ENCODE measurements at regions not wholly inside any gene's neighbourhood (a gene's known extent, or its start where the extent isn't known, plus 50 kb on each side); places are given as distances from the start of the nearest gene placed in this dataset.
"Not testable (repeated sequence)": the region's sequence is repeated elsewhere in the genome, so short reads cannot be mapped to it uniquely, and the experiment has no call there.

DNA sequence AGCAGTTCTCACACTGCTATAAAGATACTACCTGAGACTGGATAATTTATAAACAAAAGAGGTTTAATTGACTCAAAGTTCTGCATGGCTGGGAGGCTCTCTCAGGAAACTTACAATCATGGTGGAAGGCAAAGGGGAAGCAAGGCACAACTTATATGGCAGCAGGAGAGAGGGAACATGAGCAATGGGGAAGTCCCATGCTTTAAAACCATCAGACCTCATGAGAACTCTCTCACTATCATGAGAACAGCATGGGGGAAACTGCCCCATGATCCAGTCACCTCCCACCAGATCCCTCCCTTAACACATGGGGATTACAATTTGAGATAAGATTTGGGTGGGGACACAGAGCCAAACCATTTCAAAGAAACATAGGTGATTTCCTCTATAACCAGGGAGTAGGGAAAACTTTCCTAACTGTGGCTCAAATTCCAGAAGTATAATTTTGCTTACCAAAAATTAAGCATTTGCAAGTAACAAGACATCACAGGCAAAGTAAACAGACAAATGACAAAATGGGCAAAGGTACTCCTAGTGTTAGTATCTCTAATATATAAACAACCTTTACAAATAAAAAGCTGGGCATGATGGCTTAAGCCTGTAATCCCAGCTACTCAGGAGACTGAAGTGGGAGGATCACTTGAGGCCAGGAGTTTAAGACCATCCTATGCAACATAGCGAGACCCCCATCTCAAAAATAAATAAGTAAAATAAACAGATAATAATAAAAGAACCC lies 88.0 kb downstream of the KBTBD2 start:
- H3K36me3 Mint-ChIP-seq, result no peaks in the 10 kb centered on the region
- ATAC-seq (no peak), DNase-seq (no peak)
- H3K4me3 Mint-ChIP-seq, result no peak overlapping the region
- intact Hi-C loops (cut with micrococcal nuclease), result no loop called here
- H3K4me1 Mint-ChIP-seq, result no peaks in the 10 kb centered on the region
- no peaks in the 10 kb centered on the region for H3K27me3 ChIP-seq (ENCODE audit: control insufficient read depth, insufficient read depth, low read length)
- no peak overlapping the region for H3K27ac Mint-ChIP-seq
- no peaks in the 10 kb centered on the region for H3K4me1 ChIP-seq (ENCODE audit: control insufficient read depth, insufficient read depth, low read length)
- H3K36me3 ChIP-seq (ENCODE audit: control insufficient read depth, insufficient read depth, low read length), result no peaks in the 10 kb centered on the region
- H3K9me3 ChIP-seq (ENCODE audit: control insufficient read depth, insufficient read depth, low read length), result peaks cover 9% of the 10 kb centered on the region
- no peak overlapping the region for H3K27ac ChIP-seq (ENCODE audit: low read length)
- no peak overlapping the region for H3K4me3 ChIP-seq (ENCODE audit: low read length)
- peaks cover 0 to 3% of the 10 kb centered on the region in 2 donors for H3K27me3 Mint-ChIP-seq (ENCODE audit: low read depth in 2 of 2)
- TF ChIP-seq, protein P1, sequence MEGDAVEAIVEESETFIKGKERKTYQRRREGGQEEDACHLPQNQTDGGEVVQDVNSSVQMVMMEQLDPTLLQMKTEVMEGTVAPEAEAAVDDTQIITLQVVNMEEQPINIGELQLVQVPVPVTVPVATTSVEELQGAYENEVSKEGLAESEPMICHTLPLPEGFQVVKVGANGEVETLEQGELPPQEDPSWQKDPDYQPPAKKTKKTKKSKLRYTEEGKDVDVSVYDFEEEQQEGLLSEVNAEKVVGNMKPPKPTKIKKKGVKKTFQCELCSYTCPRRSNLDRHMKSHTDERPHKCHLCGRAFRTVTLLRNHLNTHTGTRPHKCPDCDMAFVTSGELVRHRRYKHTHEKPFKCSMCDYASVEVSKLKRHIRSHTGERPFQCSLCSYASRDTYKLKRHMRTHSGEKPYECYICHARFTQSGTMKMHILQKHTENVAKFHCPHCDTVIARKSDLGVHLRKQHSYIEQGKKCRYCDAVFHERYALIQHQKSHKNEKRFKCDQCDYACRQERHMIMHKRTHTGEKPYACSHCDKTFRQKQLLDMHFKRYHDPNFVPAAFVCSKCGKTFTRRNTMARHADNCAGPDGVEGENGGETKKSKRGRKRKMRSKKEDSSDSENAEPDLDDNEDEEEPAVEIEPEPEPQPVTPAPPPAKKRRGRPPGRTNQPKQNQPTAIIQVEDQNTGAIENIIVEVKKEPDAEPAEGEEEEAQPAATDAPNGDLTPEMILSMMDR (IDR thresholded peaks at IDR 0.05), result no peak
- no CpG with 5 or more reads among the region's 1 CpG for WGBS (ENCODE audit: insufficient coverage)
- no peaks in the 10 kb centered on the region for H3K9me3 Mint-ChIP-seq

DNA sequence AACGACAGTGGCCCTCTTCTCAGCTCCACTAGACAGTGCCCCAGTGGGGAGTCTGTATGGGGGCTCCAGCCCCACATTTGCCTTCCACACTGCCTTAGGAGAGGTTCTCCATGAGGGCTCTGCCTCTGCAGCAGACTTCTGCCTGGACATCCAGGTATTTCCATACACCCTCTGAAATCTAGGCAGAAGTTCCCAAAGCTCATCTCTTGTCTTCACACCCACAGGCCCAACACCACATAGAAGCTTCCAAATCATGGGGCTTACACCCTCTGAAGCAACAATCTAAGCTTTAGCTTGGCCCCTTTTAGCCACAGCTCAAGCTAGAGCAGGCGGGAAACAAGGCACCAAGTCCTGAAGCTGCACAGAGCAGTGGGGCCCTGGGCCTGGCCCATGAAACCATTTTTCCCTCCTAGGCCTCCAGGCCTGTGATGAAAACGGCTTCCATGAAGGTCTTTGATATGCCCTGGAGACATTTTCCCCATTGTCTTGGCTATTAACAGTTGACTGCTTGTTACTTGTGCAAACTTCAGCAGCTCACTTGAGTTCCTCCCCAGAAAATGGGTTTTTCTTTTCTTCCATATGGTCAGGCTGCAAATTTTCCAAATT lies 89.2 kb downstream of the KBTBD2 start:
- no peak overlapping the region for H3K4me3 Mint-ChIP-seq
- intact Hi-C loops (cut with micrococcal nuclease), result no loop called here
- H3K4me1 Mint-ChIP-seq, result no peaks in the 10 kb centered on the region
- Histone ChIP-seq H3K36me3 (ENCODE audit: control insufficient read depth, insufficient read depth, low read length) (no peaks in the 10 kb centered on the region), H3K9me3 (ENCODE audit: control insufficient read depth, insufficient read depth, low read length) (peaks cover 9% of the 10 kb centered on the region), H3K4me3 (ENCODE audit: low read length) (no peak overlapping the region), H3K4me1 (ENCODE audit: control insufficient read depth, insufficient read depth, low read length) (no peaks in the 10 kb centered on the region), H3K27ac (ENCODE audit: low read length) (no peak overlapping the region), H3K27me3 (ENCODE audit: control insufficient read depth, insufficient read depth, low read length) (no peaks in the 10 kb centered on the region)
- TF ChIP-seq, protein P1 (IDR thresholded peaks at IDR 0.05), result no peak
- no peak for ATAC-seq
- no peak overlapping the region for H3K27ac Mint-ChIP-seq
- H3K27me3 Mint-ChIP-seq (ENCODE audit: low read depth in 2 of 2), result peaks cover 1 to 3% of the 10 kb centered on the region in 2 donors
- no peaks in the 10 kb centered on the region for H3K9me3 Mint-ChIP-seq
- H3K36me3 Mint-ChIP-seq, result no peaks in the 10 kb centered on the region
- DNase-seq, result no peak
- 90% methylated on average over 3 of the region's 3 CpGs for WGBS (ENCODE audit: insufficient coverage)

DNA sequence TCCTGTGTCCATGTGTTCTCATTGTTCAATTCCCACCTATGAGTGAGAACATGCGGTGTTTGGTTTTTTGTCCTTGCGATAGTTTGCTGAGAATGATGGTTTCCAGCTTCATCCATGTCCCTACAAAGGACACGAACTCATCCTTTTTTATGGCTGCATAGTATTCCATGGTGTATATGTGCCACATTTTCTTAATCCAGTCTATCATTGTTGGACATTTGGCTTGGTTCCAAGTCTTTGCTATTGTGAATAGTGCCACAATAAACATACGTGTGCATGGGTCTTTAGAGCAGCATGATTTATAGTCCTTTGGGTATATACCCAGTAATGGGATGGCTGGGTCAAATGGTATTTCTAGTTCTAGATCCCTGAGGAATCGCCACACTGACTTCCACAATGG lies 98.5 kb downstream of the KBTBD2 start:
- H3K4me1 ChIP-seq (ENCODE audit: control insufficient read depth, insufficient read depth, low read length); H3K4me1 Mint-ChIP-seq; DNase-seq; H3K36me3 ChIP-seq (ENCODE audit: control insufficient read depth, insufficient read depth, low read length); H3K36me3 Mint-ChIP-seq; intact Hi-C loops (cut with micrococcal nuclease); H3K9me3 ChIP-seq (ENCODE audit: control insufficient read depth, insufficient read depth, low read length); H3K27ac Mint-ChIP-seq; ATAC-seq; H3K27me3 ChIP-seq (ENCODE audit: control insufficient read depth, insufficient read depth, low read length); H3K4me3 ChIP-seq (ENCODE audit: low read length); H3K4me3 Mint-ChIP-seq; H3K9me3 Mint-ChIP-seq; H3K27ac ChIP-seq (ENCODE audit: low read length): not testable (repeated sequence)
- H3K27me3 Mint-ChIP-seq (ENCODE audit: low read depth in 2 of 2), result peaks cover 9 to 14% of the 10 kb centered on the region in 2 donors
- WGBS (ENCODE audit: insufficient coverage), result 100% methylated on average over 1 of the region's 5 CpGs

DNA sequence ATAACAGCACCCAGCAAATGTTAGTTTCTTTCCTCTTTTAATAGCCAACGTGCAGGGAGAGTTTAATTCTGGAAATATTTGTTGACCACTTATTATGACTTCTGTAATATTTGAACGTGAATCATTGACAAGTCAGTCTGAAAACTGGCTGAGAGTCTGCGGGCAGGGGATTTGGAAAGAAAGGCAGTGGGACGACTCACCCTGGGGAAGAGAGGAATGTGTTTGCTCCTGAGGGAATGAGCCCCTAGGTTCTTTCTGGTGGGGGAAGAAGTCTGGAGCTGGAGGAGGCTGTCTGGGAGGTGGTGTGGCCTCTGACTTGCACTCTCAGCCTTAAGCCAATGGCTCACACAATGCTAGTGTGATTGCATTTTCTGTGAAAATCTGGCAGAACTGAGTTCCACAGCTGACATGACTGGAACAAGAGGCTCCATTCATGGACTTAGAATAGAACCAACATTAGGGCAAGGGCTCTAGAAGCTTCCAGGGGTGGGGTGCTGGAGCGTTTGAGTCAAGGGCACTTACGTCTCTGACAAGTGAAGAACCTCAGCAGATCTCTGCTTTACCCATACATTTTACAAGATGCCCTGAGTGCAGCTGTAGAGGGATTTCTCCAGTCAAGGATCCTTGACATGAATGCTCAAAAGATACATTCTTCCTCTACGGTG lies 100.7 kb downstream of the KBTBD2 start:
- H3K9me3 ChIP-seq (ENCODE audit: control insufficient read depth, insufficient read depth, low read length); H3K4me3 Mint-ChIP-seq; ATAC-seq; intact Hi-C loops (cut with micrococcal nuclease); H3K36me3 Mint-ChIP-seq; H3K4me1 ChIP-seq (ENCODE audit: control insufficient read depth, insufficient read depth, low read length); H3K4me3 ChIP-seq (ENCODE audit: low read length); H3K27me3 ChIP-seq (ENCODE audit: control insufficient read depth, insufficient read depth, low read length); H3K27ac Mint-ChIP-seq; H3K27ac ChIP-seq (ENCODE audit: low read length); H3K27me3 Mint-ChIP-seq (ENCODE audit: low read depth in 2 of 2); H3K4me1 Mint-ChIP-seq; H3K36me3 ChIP-seq (ENCODE audit: control insufficient read depth, insufficient read depth, low read length); DNase-seq; H3K9me3 Mint-ChIP-seq: not testable (repeated sequence)
- 84% methylated on average over 6 of the region's 7 CpGs for WGBS (ENCODE audit: insufficient coverage)

DNA sequence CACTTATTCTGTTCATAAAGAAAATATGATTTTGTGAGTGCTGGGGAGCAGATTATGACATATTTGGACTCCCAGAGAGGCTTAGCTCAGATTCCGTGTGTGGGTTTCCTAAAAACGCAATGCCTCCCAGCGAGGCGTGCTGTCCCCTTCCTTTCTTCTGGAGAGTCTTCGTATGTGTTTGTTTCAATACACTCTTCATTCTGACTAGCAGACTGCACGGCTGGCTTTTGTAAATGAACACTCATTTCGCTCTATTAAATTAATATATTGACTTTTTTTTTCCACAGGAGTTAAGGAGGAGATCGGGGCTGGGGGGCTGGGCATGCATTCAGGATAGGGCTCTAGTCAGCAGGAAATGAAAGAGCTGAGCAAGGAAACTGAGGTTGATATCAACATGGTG lies 102.3 kb downstream of the KBTBD2 start:
- intact Hi-C loops (cut with micrococcal nuclease); H3K4me1 Mint-ChIP-seq; H3K36me3 ChIP-seq (ENCODE audit: control insufficient read depth, insufficient read depth, low read length); ATAC-seq; H3K4me3 ChIP-seq (ENCODE audit: low read length); H3K27ac Mint-ChIP-seq; H3K27me3 Mint-ChIP-seq (ENCODE audit: low read depth in 2 of 2); H3K4me3 Mint-ChIP-seq; DNase-seq; H3K9me3 ChIP-seq (ENCODE audit: control insufficient read depth, insufficient read depth, low read length); H3K4me1 ChIP-seq (ENCODE audit: control insufficient read depth, insufficient read depth, low read length); H3K36me3 Mint-ChIP-seq; H3K27ac ChIP-seq (ENCODE audit: low read length); H3K27me3 ChIP-seq (ENCODE audit: control insufficient read depth, insufficient read depth, low read length); H3K9me3 Mint-ChIP-seq: not testable (repeated sequence)
- WGBS (ENCODE audit: insufficient coverage), result 93% methylated on average over 6 of the region's 8 CpGs

DNA sequence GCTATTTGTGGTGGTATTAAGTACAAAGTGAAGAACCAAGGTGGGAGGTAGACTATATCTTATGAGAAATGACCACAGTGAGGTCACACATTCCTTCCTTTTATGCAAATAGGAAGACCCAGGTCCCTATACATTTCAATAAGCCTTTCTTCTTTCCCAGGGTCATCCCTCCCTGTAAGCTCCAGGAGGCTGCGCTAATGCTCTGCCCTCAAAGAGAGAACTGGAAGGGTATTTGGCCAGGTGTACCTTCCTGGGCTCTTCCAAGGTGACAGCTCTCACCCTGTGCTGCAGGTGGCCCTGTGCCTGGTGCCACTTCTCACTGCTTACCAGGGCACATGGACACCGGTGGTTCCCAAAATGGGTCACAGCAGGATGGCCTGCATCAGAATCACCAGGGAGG lies 103.4 kb downstream of the KBTBD2 start:
- H3K36me3 Mint-ChIP-seq; intact Hi-C loops (cut with micrococcal nuclease); H3K27ac Mint-ChIP-seq; H3K27me3 Mint-ChIP-seq (ENCODE audit: low read depth in 2 of 2); H3K9me3 Mint-ChIP-seq; DNase-seq; H3K4me1 ChIP-seq (ENCODE audit: control insufficient read depth, insufficient read depth, low read length); H3K4me3 ChIP-seq (ENCODE audit: low read length); H3K4me3 Mint-ChIP-seq; H3K27me3 ChIP-seq (ENCODE audit: control insufficient read depth, insufficient read depth, low read length); H3K4me1 Mint-ChIP-seq; H3K27ac ChIP-seq (ENCODE audit: low read length); H3K9me3 ChIP-seq (ENCODE audit: control insufficient read depth, insufficient read depth, low read length); ATAC-seq; H3K36me3 ChIP-seq (ENCODE audit: control insufficient read depth, insufficient read depth, low read length): not testable (repeated sequence)
- WGBS (ENCODE audit: insufficient coverage), result 100% methylated on average over 2 of the region's 2 CpGs

All from natural killer cell (primary cell).